GM11168 (cell line): ENCODE measurements at regions not wholly inside any gene's neighbourhood (a gene's known extent, or its start where the extent isn't known, plus 50 kb on each side); places are given as distances from the start of the nearest gene placed in this dataset.

Source experiments
- in situ Hi-C: fragments of 300-500 bp; cut with MboI; formaldehyde crosslinking; loops from one replicate; pipeline ENCODE4 v1.12.0; 2022; ENCODE audit warnings: low sequenced_read_pairs; ENCODE audit not compliant: unreplicated experiment

- in situ Hi-C loops = no loop called here
Observed at GRCh38 chr6:147710890-147711289, 202.4 kb downstream of the SAMD5 start.

- in situ Hi-C loops = no loop called here
Observed at GRCh38 chr6:147711476-147711875, 203.0 kb downstream of the SAMD5 start.

- in situ Hi-C loops = no loop called here
Observed at GRCh38 chr6:147712841-147713240, 204.4 kb downstream of the SAMD5 start.

- in situ Hi-C loops = no loop called here
Observed at GRCh38 chr6:147715035-147715434, 206.5 kb downstream of the SAMD5 start.

GRCh38 chr6:147716434-147716833 lies 207.9 kb downstream of the SAMD5 start:
- in situ Hi-C loops = no loop called here

- in situ Hi-C loops = no loop called here
Observed at GRCh38 chr6:147717991-147718390, 209.5 kb downstream of the SAMD5 start.

- in situ Hi-C loops = no loop called here
Observed at GRCh38 chr6:147722158-147722557, 213.7 kb downstream of the SAMD5 start.

GRCh38 chr6:147724454-147724853 lies 216.0 kb downstream of the SAMD5 start:
- in situ Hi-C loops = no loop called here

GRCh38 chr6:147726342-147726741 lies 217.9 kb downstream of the SAMD5 start:
- in situ Hi-C loops = no loop called here

GRCh38 chr6:147728903-147729302 lies 220.4 kb downstream of the SAMD5 start:
- in situ Hi-C loops = no loop called here

GRCh38 chr6:147733686-147734085 lies 225.2 kb downstream of the SAMD5 start:
- in situ Hi-C loops = no loop called here

- in situ Hi-C loops = no loop called here
Observed at GRCh38 chr6:147734151-147734550, 225.7 kb downstream of the SAMD5 start.

- in situ Hi-C loops = no loop called here
Observed at GRCh38 chr6:147735924-147736323, 227.4 kb downstream of the SAMD5 start.

GRCh38 chr6:147737115-147737514 lies 228.6 kb downstream of the SAMD5 start:
- in situ Hi-C loops = no loop called here

- in situ Hi-C loops = no loop called here
Observed at GRCh38 chr6:147738099-147738498, 229.6 kb downstream of the SAMD5 start.

- in situ Hi-C loops = no loop called here
Observed at GRCh38 chr6:147738516-147739162, 230.1 kb downstream of the SAMD5 start.

- in situ Hi-C loops = no loop called here
Observed at GRCh38 chr6:147740326-147740725, 231.8 kb downstream of the SAMD5 start.

- in situ Hi-C loops = no loop called here
Observed at GRCh38 chr6:147740916-147741315, 232.4 kb downstream of the SAMD5 start.

- in situ Hi-C loops = no loop called here
Observed at GRCh38 chr6:147741389-147741788, 232.9 kb downstream of the SAMD5 start.

- in situ Hi-C loops = no loop called here
Observed at GRCh38 chr6:147742440-147742839, 233.9 kb downstream of the SAMD5 start.

GRCh38 chr6:147744012-147744411 lies 235.5 kb downstream of the SAMD5 start:
- in situ Hi-C loops = no loop called here

- in situ Hi-C loops = no loop called here
Observed at GRCh38 chr6:147749331-147749730, 240.8 kb downstream of the SAMD5 start.

- in situ Hi-C loops = no loop called here
Observed at GRCh38 chr6:147750413-147750812, 241.9 kb downstream of the SAMD5 start.
